Ascending aorta (tissue), 2 donors: ENCODE measurements at regions not wholly inside any gene's neighbourhood (a gene's known extent, or its start where the extent isn't known, plus 50 kb on each side); places are given as distances from the start of the nearest gene placed in this dataset.
"Not testable (repeated sequence)": the region's sequence is repeated elsewhere in the genome, so short reads cannot be mapped to it uniquely, and the experiment has no call there.

ENCODE experiments used
- DNase-seq, 2 donors: peaks; one replicate each; pipeline ENCODE4 v3.0.0-alpha.2; 2019; ENCODE audit warnings: low spot score in 2 of 2
- H3K27ac ChIP-seq, 2 donors: fragments of 200-600 bp; sonication (generic); one replicate each; pipeline ENCODE4 v1.5.1; 2016 to 2017; ENCODE audit warnings: mild to moderate bottlenecking in 1 of 2
- H3K27me3 ChIP-seq: fragments of 200-600 bp; sonication (generic); one replicate; pipeline ENCODE4 v1.5.1; 2017
- H3K36me3 ChIP-seq, 2 donors: fragments of 200-600 bp; sonication (generic); one replicate each; pipeline ENCODE4 v1.5.1; 2016
- H3K4me1 ChIP-seq, 2 donors: fragments of 200-600 bp; sonication (generic); one replicate each; pipeline ENCODE4 v1.5.1; 2016 to 2017; ENCODE audit warnings: mild to moderate bottlenecking in 1 of 2
- H3K4me3 ChIP-seq, 2 donors: fragments of 200-600 bp; sonication (generic); one replicate each; pipeline ENCODE4 v1.5.1; 2016 to 2017; ENCODE audit warnings: mild to moderate bottlenecking in 1 of 2
- H3K9me3 ChIP-seq, 2 donors: fragments of 200-600 bp; sonication (generic); one replicate each; pipeline ENCODE4 v1.5.1; 2016
- CTCF ChIP-seq, 3 experiments: fragments of 200-600 bp in 2 of 3; fragments of 450-650 bp in 1 of 3; sonication (generic) in 2 of 3; IDR thresholded peaks; one replicate each; pipeline ENCODE4 v1.5.1; 2016 to 2019; ENCODE audit warnings: antibody characterized with exemption in 3 of 3, mild to moderate bottlenecking in 1 of 3, moderate library complexity in 1 of 3
- intact Hi-C: fragments of 100-400 bp; cut with DNase I; formaldehyde crosslinking; loops from one replicate; pipeline ENCODE4 v1.15.1; 2023

DNA sequence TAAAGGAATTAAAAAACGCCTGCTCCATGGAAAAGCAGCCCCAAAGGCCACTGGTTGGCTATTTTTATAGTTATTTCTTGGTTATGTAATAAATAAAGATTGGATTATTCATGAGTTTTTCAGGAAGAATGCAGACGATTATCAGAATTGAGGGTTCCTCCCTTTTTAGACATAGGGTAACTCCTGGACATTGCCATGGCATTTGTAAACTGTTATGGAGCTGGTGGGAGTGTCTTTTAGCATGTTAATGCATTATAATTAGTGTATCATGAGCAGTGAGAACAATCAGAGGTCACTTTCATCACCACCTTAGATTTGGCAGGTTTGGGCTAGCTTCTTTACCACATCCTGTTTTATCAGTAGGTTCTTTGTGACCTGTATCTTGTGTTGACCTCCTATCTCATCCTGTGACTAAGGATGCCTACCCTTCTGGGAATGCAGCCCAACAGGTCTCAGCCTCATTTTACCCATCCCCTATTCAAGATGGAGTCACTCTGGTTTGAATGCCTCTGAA is 728.7 kb downstream of the GALC start:
- no peak for DNase-seq
- Histone ChIP-seq H3K27ac (no peak overlapping the region), H3K36me3 (no peaks in the 10 kb centered on the region), H3K4me3 (no peak overlapping the region), H3K27me3 (no peaks in the 10 kb centered on the region), H3K9me3 (no peaks in the 10 kb centered on the region), H3K4me1 (no peaks in the 10 kb centered on the region)
- TF ChIP-seq CTCF (IDR thresholded peaks at IDR 0.05): no peak
- intact Hi-C loops: no loop called here

GRCh38 chr14:87261621-87262020 is 731.4 kb downstream of the GALC start:
- no peaks in the 10 kb centered on the region for H3K27me3 ChIP-seq

GRCh38 chr14:87260460-87260859 is 732.5 kb downstream of the GALC start:
- Histone ChIP-seq H3K36me3 (no peaks in the 10 kb centered on the region), H3K9me3 (no peaks in the 10 kb centered on the region), H3K4me3 (no peak overlapping the region), H3K4me1 (no peaks in the 10 kb centered on the region), H3K27me3 (no peaks in the 10 kb centered on the region), H3K27ac (no peak overlapping the region)
- intact Hi-C loops: no loop called here
- no peak for DNase-seq
- no peak for TF ChIP-seq CTCF (IDR thresholded peaks at IDR 0.05)

More at GRCh38 chr14:87261621-87262020, 731.4 kb downstream of the GALC start:
- no peak for DNase-seq
- Histone ChIP-seq H3K36me3 (no peaks in the 10 kb centered on the region), H3K4me1 (no peaks in the 10 kb centered on the region), H3K9me3 (no peaks in the 10 kb centered on the region), H3K4me3 (no peak overlapping the region), H3K27ac (no peak overlapping the region)
- no peak for TF ChIP-seq CTCF (IDR thresholded peaks at IDR 0.05)
- intact Hi-C loops: no loop called here

DNA sequence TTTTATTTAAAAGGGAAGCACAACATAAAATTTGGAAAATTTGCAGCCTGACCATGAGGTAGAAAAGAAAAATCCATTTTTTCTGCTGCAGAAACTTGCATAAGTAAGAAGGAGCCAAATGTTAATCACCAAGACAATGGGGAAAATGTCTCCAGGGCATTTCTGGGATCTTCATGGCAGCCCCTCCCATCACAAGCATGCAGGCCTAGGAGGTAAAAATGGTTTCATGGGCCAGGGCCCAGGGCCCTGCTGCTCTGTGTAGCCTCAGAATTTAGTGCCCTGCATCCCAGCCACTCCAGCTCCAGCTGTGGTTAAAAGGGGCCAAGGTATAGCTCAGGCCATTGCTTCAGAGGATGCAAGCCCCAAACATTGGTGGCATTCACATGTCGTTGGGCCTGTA is 735.6 kb downstream of the GALC start:
- TF ChIP-seq CTCF (IDR thresholded peaks at IDR 0.05): no peak
- no peak for DNase-seq
- H3K4me3 ChIP-seq: no peak overlapping the region
- no peaks in the 10 kb centered on the region for H3K9me3 ChIP-seq
- no peaks in the 10 kb centered on the region for H3K27me3 ChIP-seq
- no peak overlapping the region for H3K27ac ChIP-seq
- intact Hi-C loops: no loop called here
- H3K36me3 ChIP-seq: no peaks in the 10 kb centered on the region
- H3K4me1 ChIP-seq: no peaks in the 10 kb centered on the region

GRCh38 chr14:87255058-87255457 is 737.9 kb downstream of the GALC start:
- H3K9me3 ChIP-seq: no peaks in the 10 kb centered on the region
- intact Hi-C loops: no loop called here
- no peak overlapping the region for H3K4me3 ChIP-seq
- no peaks in the 10 kb centered on the region for H3K27me3 ChIP-seq
- TF ChIP-seq CTCF (IDR thresholded peaks at IDR 0.05): no peak
- no peaks in the 10 kb centered on the region for H3K36me3 ChIP-seq
- no peak overlapping the region for H3K27ac ChIP-seq
- no peak for DNase-seq
- H3K4me1 ChIP-seq: no peaks in the 10 kb centered on the region

DNA sequence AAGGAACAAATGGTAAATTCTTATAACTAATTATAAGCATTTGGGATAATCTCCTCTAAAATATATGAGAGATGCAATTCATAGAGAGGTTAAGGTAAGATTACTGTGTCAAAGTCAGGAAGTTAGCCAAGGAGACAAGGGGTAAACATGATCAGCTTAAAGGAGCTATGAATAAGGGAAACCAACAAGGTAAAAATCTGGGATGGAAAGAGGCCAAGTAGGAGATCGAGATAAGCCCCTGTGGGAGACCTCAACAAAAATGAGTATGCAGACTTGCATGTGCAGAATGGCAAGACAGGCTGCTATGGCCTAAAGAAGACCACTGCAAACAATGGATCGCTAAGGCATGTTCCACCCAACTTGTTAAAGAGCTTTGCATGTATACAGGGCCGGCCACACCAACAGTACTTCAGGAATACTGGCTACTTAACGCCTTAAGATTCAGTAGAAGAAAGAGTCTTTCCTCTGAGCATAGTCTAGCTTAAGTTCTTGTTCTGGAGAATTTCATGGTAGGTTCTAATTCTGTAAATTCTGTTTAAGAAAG is 738.6 kb downstream of the GALC start:
- no peaks in the 10 kb centered on the region for H3K9me3 ChIP-seq
- no peaks in the 10 kb centered on the region for H3K4me1 ChIP-seq
- DNase-seq: no peak
- no peak overlapping the region for H3K4me3 ChIP-seq
- no peaks in the 10 kb centered on the region for H3K27me3 ChIP-seq
- intact Hi-C loops: no loop called here
- no peak overlapping the region for H3K27ac ChIP-seq
- H3K36me3 ChIP-seq: no peaks in the 10 kb centered on the region
- no peak for TF ChIP-seq CTCF (IDR thresholded peaks at IDR 0.05)

DNA sequence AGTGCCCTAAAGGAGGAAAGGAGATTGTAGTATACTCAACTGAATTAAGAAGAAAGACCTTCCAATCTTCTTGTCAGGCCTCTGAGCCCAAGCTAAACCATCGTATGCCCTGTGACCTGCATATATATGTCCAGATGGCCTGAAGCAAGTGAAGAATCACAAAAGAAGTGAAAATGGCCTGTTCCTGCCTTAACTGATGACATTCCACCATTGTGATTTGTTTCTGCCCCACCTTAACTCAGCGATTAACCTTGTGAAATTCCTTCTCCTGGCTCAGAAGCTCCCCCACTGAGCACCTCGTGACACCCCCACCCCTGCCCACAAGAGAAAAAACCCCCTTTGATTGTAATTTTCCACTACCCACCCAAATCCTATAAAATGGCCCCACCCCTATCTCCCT is 739.2 kb downstream of the GALC start:
- H3K27ac ChIP-seq, intact Hi-C loops, DNase-seq, H3K9me3 ChIP-seq, H3K4me1 ChIP-seq, H3K27me3 ChIP-seq, H3K4me3 ChIP-seq, H3K36me3 ChIP-seq: not testable (repeated sequence)
